Prostate gland (tissue), 2 donors: ENCODE measurements at regions not wholly inside any gene's neighbourhood (a gene's known extent, or its start where the extent isn't known, plus 50 kb on each side); places are given as distances from the start of the nearest gene placed in this dataset.

Experiments
- CTCF ChIP-seq, 4 experiments: fragments of 200-600 bp in 2 of 4; fragments of 450-650 bp in 2 of 4; sonication (generic) in 2 of 4; IDR thresholded peaks; 1 replicate in 3 of 4; 2 replicates in 1 of 4; pipeline ENCODE4 v1.5.1; 2016 to 2019; ENCODE audit warnings: antibody characterized with exemption in 4 of 4, mild to moderate bottlenecking in 2 of 4, moderate library complexity in 2 of 4
- POLR2A ChIP-seq: fragments of 450-650 bp; IDR thresholded peaks from one replicate; pipeline ENCODE4 v1.6.1; 2016; ENCODE audit warnings: antibody characterized with exemption, mild to moderate bottlenecking
- POLR2AphosphoS5 ChIP-seq: sonication (generic); formaldehyde crosslinking; IDR thresholded peaks from one replicate; pipeline ENCODE4 v1.6.1; 2017; ENCODE audit warnings: antibody characterized with exemption

- TF ChIP-seq CTCF (IDR thresholded peaks at IDR 0.05) (no peak), POLR2A (no peak), POLR2AphosphoS5 (no peak)
These were observed 470.9 kb upstream of the MGMT start for GRCh38 chr10:128996092-128996491.
